Suprapubic skin (tissue), 3 donors: ENCODE measurements at regions not wholly inside any gene's neighbourhood (a gene's known extent, or its start where the extent isn't known, plus 50 kb on each side); places are given as distances from the start of the nearest gene placed in this dataset.

Experiments
- CTCF ChIP-seq, 2 donors: fragments of 200-600 bp in 1 of 2; fragments of 450-650 bp in 1 of 2; sonication (generic) in 1 of 2; IDR thresholded peaks; one replicate each; pipeline ENCODE4 v1.5.1; 2016 to 2019; ENCODE audit warnings: antibody characterized with exemption in 2 of 2, mild to moderate bottlenecking in 1 of 2, moderate library complexity in 1 of 2
- EP300 ChIP-seq: sonication (generic); formaldehyde crosslinking; IDR thresholded peaks from one replicate; pipeline ENCODE4 v1.6.1; 2017; ENCODE audit warnings: antibody characterized with exemption
- POLR2A ChIP-seq, 2 donors: fragments of 450-650 bp; IDR thresholded peaks; one replicate each; pipeline ENCODE4 v1.6.1; 2017; ENCODE audit warnings: antibody characterized with exemption in 2 of 2, mild to moderate bottlenecking in 2 of 2, moderate library complexity in 2 of 2

DNA sequence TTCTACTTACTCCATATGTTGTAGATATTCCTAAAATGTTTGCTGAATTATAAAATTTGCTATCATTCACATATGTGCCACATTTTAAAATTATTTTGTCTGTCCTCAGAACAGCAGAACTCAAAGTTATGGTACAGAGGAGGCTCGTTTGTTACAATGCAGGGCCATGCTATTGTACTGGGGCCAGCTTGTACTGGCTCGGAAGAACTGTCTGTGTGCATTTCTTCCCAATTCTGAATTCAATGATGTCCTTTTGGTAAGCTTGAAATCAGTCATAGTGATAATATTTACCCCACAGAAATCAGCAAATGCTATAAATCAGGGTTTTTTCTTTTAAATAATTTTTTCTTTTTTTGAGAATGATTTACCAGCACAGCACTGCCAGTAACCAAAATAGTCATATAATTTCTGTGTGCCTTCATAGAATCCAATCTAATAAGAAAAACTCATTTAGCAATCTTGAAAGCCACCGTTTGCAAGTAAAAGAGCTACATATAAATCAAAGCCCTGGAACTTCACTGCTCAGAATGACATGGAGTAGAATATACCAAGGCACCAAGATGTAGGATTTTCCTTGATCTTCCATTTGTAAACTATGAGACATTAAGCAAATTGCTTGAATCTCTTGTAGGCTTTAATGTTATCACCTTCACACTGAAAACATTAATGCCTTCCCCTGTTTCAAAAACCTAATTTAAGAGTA is 90.7 kb upstream of the EPHA4 start:
- TF ChIP-seq CTCF (IDR thresholded peaks at IDR 0.05) (no peak), POLR2A (IDR thresholded peaks at IDR 0.05) (no peak), EP300 (no peak)
